ENCODE measurements at regions not wholly inside any gene's neighbourhood (a gene's known extent, or its start where the extent isn't known, plus 50 kb on each side); places are given as distances from the start of the nearest gene placed in this dataset.

DNA sequence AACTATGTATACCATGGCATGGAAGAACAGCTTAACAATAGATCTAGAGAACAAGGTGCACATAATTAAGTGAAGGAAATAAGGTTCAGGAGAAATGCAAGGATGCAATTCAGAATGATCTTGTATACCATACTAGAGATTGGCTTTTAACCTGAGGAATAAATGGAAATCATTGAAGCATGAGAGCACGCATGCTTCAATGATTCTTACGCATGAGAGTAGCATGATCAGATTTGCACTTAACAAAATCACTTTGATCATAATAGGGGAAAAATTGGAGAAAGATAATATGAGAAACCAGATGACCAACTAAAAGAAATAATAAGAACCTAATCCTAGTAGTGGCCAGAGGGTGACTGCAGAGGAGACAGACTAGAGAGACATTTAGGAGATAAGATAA lies 133.3 kb upstream of the FSCB start:
- ChIA-PET CTCF (no interaction called here), POLR2A (no interaction called here)

DNA sequence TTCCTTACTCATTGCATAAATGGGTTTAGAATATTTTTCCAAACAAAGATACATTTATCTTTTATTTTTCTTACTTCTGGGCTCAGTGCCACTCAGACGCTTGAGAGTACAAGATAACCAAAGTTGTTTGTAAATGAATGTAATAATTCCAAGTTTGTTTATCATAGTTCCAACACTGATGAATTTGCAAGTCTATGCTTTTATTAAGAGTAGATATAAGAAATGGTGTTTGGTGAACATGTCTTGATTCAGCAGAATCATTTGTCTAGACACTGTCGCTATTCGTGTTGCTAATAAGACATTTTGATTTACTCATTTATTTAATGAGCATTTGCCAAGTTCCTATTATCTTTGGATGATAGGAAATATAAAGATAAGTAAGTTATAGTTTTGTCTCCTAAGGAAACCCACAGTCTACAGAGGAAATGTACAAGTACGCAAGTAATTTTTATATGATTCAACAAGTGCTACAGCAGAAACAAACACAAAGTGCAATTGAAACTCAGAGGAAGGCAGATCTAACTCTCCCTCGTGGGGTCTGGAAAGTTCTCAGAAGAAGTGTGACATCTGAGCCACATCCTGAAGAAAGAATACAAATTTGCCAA lies 132.8 kb upstream of the FSCB start:
- TF ChIP-seq, protein P1, sequence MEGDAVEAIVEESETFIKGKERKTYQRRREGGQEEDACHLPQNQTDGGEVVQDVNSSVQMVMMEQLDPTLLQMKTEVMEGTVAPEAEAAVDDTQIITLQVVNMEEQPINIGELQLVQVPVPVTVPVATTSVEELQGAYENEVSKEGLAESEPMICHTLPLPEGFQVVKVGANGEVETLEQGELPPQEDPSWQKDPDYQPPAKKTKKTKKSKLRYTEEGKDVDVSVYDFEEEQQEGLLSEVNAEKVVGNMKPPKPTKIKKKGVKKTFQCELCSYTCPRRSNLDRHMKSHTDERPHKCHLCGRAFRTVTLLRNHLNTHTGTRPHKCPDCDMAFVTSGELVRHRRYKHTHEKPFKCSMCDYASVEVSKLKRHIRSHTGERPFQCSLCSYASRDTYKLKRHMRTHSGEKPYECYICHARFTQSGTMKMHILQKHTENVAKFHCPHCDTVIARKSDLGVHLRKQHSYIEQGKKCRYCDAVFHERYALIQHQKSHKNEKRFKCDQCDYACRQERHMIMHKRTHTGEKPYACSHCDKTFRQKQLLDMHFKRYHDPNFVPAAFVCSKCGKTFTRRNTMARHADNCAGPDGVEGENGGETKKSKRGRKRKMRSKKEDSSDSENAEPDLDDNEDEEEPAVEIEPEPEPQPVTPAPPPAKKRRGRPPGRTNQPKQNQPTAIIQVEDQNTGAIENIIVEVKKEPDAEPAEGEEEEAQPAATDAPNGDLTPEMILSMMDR (IDR thresholded peaks at IDR 0.05; ENCODE audit: insufficient read depth, low read length, missing control alignments) = no peak
- H3K4me3 ChIP-seq (ENCODE audit: low read depth, low read length) = no peak overlapping the region
- ChIA-PET POLR2A (no interaction called here), CTCF (no interaction called here)
- DNase-seq (ENCODE audit: low read depth, low spot score) = no peak

More for the DNA sequence above, 133.3 kb upstream of the FSCB start:
- no peak for DNase-seq (ENCODE audit: low read depth, low spot score)
- H3K4me3 ChIP-seq (ENCODE audit: low read depth, low read length) = no peak overlapping the region
- TF ChIP-seq, protein P1 (IDR thresholded peaks at IDR 0.05; ENCODE audit: insufficient read depth, low read length, missing control alignments) = no peak

DNA sequence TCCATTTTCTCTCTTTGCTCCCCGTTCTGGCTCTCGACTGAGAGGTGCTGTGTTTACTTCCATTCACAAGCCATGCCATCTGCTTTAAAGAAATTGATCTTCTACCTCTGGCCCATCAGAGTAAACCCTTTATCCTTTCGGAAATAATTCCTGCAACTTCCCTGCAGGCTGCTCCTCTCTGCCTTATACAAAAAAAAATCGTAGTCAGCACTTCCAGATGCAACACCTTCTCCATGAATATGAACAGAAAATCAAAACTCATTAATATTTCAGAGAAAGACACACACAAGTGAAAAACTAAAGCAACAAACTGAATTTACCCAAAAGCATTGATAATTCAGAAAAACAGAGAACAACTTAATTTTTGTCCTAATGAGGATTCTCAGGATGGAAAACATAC lies 127.6 kb upstream of the FSCB start:
- POLR2A ChIA-PET = no interaction called here
- DNase-seq (ENCODE audit: low read depth, low spot score) = no peak
- CTCF ChIA-PET = no interaction called here
- no peak overlapping the region for H3K4me3 ChIP-seq (ENCODE audit: low read depth, low read length)
- TF ChIP-seq, protein P1 (IDR thresholded peaks at IDR 0.05; ENCODE audit: insufficient read depth, low read length, missing control alignments) = no peak

DNA sequence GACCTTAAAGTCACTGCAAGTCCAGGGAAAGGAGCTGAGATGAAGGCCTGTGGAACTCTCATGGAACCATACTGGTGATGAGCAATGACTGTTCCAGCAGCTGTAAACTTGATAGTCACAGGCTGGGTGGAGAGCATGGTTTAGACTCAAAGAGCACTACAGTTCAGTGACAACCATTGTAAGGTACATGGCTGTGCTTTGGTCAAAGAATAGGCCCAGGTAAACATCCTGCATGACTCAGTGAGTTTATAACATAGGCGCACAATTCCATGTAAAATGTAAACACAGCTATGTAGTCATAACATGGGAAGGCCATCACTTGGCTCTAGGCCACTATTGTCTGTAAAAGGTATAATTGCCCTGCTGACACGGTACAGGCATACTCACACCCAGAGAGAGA lies 119.3 kb upstream of the FSCB start:
- TF ChIP-seq, protein P1 (IDR thresholded peaks at IDR 0.05; ENCODE audit: insufficient read depth, low read length, missing control alignments) = no peak
- CTCF ChIA-PET = no interaction called here
- H3K4me3 ChIP-seq (ENCODE audit: low read depth, low read length) = no peak overlapping the region
- no peak for DNase-seq (ENCODE audit: low read depth, low spot score)
- POLR2A ChIA-PET = no interaction called here

DNA sequence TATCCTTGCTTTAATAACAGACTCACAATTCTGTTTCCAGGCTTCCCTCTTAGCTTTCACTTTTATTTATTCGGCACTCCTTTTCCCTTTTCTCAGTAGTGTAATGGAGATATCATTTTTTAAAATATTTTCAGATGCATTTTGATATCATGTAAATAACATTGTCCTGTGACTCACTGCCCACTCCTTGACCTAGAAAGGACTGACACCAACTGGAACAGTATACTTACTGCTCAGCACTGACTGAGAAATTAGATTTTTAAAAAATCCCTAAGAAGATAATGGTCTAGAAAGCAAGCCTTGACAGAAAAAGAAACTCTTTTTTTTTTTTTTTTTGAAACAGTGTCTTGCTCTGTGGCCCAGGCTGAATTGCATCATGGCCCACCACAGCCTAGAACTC lies 118.0 kb upstream of the FSCB start:
- no peak overlapping the region for H3K4me3 ChIP-seq (ENCODE audit: low read depth, low read length)
- ChIA-PET POLR2A (no interaction called here), CTCF (no interaction called here)
- TF ChIP-seq, protein P1 (IDR thresholded peaks at IDR 0.05; ENCODE audit: insufficient read depth, low read length, missing control alignments) = no peak
- no peak for DNase-seq (ENCODE audit: low read depth, low spot score)

DNA sequence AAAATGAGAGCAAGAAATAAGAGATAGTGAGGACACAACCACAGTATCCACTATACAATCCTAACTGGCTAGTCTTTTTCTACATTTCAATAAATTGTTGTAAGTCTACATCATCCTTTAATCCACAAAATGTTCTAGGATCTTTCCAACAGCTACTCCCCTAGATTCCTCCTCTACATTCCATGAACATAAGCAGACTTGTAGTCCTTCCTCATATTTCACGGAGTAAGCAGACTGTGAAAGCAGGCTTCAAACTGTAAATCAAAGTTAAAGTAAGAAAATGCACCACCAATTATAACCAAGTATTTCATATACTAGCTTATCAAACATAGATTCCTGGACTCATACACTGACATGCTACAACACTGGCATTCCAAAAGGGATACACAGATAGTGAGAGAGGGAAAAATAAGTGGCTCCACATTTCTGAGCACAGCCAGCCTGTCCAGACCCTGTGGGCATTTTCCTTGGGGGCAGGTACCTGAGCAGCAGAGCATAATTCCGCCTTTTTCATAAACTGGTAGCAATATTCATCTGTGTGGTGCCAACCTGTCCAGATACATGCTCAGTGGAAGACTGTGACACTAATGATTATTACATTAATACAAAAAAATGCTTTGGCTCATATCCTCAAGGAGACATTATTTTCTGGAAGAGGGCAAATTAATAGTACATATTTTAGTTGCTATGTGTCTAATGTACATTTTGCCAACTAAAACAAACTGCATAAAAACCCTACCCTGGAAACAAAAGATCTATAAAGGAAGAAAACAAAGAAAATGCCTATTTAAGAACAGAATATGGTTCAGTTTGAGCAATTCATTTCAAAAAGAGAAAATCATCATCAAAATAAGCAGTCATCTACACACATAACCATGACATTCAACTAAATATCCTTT lies 113.3 kb upstream of the FSCB start:
- TF ChIP-seq, protein P1 (IDR thresholded peaks at IDR 0.05; ENCODE audit: insufficient read depth, low read length, missing control alignments) = no peak
- no peak for DNase-seq (ENCODE audit: low read depth, low spot score)
- ChIA-PET POLR2A (no interaction called here), CTCF (no interaction called here)
- no peak overlapping the region for H3K4me3 ChIP-seq (ENCODE audit: low read depth, low read length)
